Panc1 (cell line): ENCODE measurements at regions not wholly inside any gene's neighbourhood (a gene's known extent, or its start where the extent isn't known, plus 50 kb on each side); places are given as distances from the start of the nearest gene placed in this dataset.

Experiments used
- ATAC-seq: fragments of 200-7000 bp; cut with Tn5 transposase; 2 replicates; pipeline ENCODE4 v1.9.1; 2020; ENCODE audit warnings: mild to moderate bottlenecking, moderate library complexity
- BruUV-seq: library from RNA; stranded (reverse); fragments of 400-500 nt; replicated peaks from 2 replicates; lab custom pipeline; 2021; lab: Mats Ljungman, UMichigan
- CTCF ChIA-PET: fragments of 300-600 bp; sonication (Branson Sonifier 250); formaldehyde crosslinking; loops from one replicate; lab custom pipeline; 2022; ENCODE audit warnings: antibody characterized with exemption; lab: Charles Lee
- POLR2A ChIA-PET: fragments of 300-600 bp; sonication (Branson Sonifier 250); formaldehyde crosslinking; loops from one replicate; lab custom pipeline; 2022; ENCODE audit warnings: antibody characterized with exemption; lab: Charles Lee
- DNase-seq: peaks from one replicate; pipeline ENCODE4 v3.0.0-alpha.2; 2010; ENCODE audit warnings: low read depth, low spot score
- H3K27ac ChIP-seq: 2 replicates; pipeline ENCODE4 v1.5.1; 2011; ENCODE audit warnings: mild to moderate bottlenecking, low read length, inconsistent platforms
- H3K27me3 ChIP-seq: fragments of 200-500 bp; sonication (Bioruptor generic); 2 replicates; pipeline ENCODE4 v1.6.0; 2014; ENCODE audit warnings: low read length, inconsistent platforms; ENCODE audit not compliant: control insufficient read depth, insufficient read depth
- H3K36me3 ChIP-seq: fragments of 200-500 bp; sonication (Bioruptor generic); 2 replicates; pipeline ENCODE4 v1.5.1; 2014; ENCODE audit warnings: inconsistent platforms, mild to moderate bottlenecking, low read length, moderate library complexity; ENCODE audit not compliant: control insufficient read depth, insufficient read depth
- H3K4me1 ChIP-seq: 2 replicates; pipeline ENCODE4 v1.5.1; 2011; ENCODE audit warnings: inconsistent platforms, mild to moderate bottlenecking, low read length, moderate library complexity; ENCODE audit not compliant: control insufficient read depth, insufficient read depth
- H3K4me3 ChIP-seq, 2 experiments: 2 replicates each; pipeline ENCODE4 v1.5.1; 2011 to 2012; ENCODE audit warnings: low read depth in 2 of 2, low read length in 2 of 2, mild to moderate bottlenecking in 2 of 2, inconsistent platforms in 1 of 2, moderate library complexity in 1 of 2
- H3K9me3 ChIP-seq: fragments of 200-500 bp; sonication (Bioruptor generic); 2 replicates; pipeline ENCODE4 v1.5.1; 2014; ENCODE audit warnings: low read depth, mild to moderate bottlenecking, inconsistent platforms, low read length, moderate library complexity; ENCODE audit not compliant: control insufficient read depth, insufficient read depth
- CTCF ChIP-seq: fragments of 450-650 bp; IDR thresholded peaks from 2 replicates; pipeline ENCODE4 v1.5.1; 2017; ENCODE audit warnings: mild to moderate bottlenecking
- POLR2AphosphoS5 ChIP-seq: IDR thresholded peaks from 2 replicates; pipeline ENCODE4 v1.6.1; 2012; ENCODE audit warnings: mild to moderate bottlenecking, low read depth, low read length, moderate library complexity
- REST ChIP-seq, 2 experiments: IDR thresholded peaks; 2 replicates each; pipeline ENCODE4 v1.6.1; 2011 to 2012; ENCODE audit warnings: low read depth in 2 of 2, control low read depth in 1 of 2, low read length in 1 of 2, mild to moderate bottlenecking in 1 of 2, moderate library complexity in 1 of 2; ENCODE audit not compliant: insufficient read depth in 1 of 2
- SIN3A ChIP-seq: IDR thresholded peaks from 2 replicates; pipeline ENCODE4 v1.6.1; 2012; ENCODE audit warnings: low read depth, mild to moderate bottlenecking, low read length, moderate library complexity, borderline replicate concordance; ENCODE audit not compliant: insufficient read depth
- TCF7L2 ChIP-seq: IDR thresholded peaks from 2 replicates; pipeline ENCODE4 v1.6.1; 2011; ENCODE audit warnings: mild to moderate bottlenecking, low read depth, low read length, inconsistent platforms
- in situ Hi-C: cut with HindIII; loops from 2 replicates; pipeline ENCODE4 v1.10.0; 2016; ENCODE audit warnings: low sequenced_read_pairs, low pct_unique_long_range_greater_than_20kb
- intact Hi-C: fragments of 100-400 bp; cut with micrococcal nuclease; formaldehyde crosslinking; loops from one replicate; pipeline ENCODE4 v1.10.0; 2022; ENCODE audit not compliant: unreplicated experiment

DNA sequence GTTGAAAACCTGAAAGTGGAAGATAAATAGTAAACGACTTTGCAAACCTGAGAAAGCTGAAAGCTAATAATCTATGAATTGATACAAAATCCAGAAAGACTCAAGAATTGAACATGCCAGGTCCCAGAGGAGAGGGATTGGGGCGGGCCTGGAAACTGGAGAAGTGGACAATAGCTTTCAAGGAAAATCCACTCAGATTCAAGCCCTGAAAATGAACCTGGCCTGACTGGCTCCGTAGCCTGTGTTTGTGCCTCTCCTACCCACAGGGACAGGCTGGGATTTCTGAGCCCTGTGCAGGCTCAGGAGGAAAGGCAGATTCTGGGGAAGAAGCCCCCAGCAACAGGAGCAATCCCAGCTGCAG, 274.8 kb upstream of the HS6ST1 start:
- DNase-seq (no peak), ATAC-seq (no peak)
- BruUV-seq: no TSS peak
- Histone ChIP-seq H3K27ac (no peak overlapping the region), H3K4me1 (no peaks in the 10 kb centered on the region), H3K4me3 (no peak overlapping the region), H3K36me3 (no peaks in the 10 kb centered on the region), H3K27me3 (no peaks in the 10 kb centered on the region), H3K9me3 (no peaks in the 10 kb centered on the region)
- TF ChIP-seq CTCF: no peak
- TF ChIP-seq SIN3A: no peak
- TF ChIP-seq TCF7L2: no peak
- TF ChIP-seq POLR2AphosphoS5: no peak
- TF ChIP-seq REST (IDR thresholded peaks at IDR 0.05; ENCODE audit: insufficient read depth in 1 of 2, low read depth in 2 of 2, low read length in 1 of 2): no peak
- intact Hi-C loops: no loop called here
- ChIA-PET POLR2A (no interaction called here), CTCF (no interaction called here)
- in situ Hi-C loops: no loop called here

DNA sequence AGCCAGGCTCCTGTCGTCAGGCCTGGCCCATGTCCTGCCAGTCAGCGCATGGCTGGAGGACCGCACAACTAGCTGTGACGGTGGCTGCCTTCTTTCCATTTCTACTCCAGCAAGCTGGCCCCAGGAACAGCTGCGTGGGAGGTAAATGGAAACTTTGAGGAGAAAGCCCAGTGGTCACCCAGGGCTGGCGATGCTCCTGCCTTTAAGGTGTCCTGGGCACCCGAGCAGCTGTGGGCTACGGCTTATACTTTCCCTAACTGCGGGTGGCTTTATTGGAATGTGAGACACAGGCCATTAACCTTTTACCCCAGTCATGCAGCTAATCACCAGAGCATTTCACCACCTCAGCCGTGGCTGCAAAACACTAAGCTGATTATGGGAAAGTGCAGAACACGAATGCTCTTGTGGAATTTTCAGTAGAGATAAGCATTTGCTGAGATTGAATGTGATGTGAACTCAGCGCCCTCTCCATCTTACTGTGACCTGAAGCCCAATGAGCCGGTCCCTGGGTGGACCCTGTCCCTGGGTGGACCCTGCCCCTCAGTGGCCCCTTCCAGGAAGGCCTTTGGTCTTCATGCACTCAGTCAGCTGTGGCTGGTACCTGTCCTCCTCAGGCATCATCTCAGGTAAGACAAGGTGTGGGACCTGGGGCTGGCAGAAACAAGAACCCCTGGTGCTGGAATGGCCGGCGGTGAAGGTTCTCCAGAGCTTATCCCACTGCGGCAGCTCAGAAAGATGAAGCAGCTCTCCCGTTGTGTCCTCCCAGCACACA, 275.4 kb upstream of the HS6ST1 start:
- BruUV-seq: no TSS peak
- no peak for ATAC-seq

More for the DNA sequence above, 275.4 kb upstream of the HS6ST1 start:
- H3K4me1 ChIP-seq: no peaks in the 10 kb centered on the region
- no peaks in the 10 kb centered on the region for H3K9me3 ChIP-seq
- in situ Hi-C loops (no loop called here), intact Hi-C loops (no loop called here)
- no peaks in the 10 kb centered on the region for H3K27me3 ChIP-seq
- TF ChIP-seq REST (IDR thresholded peaks at IDR 0.05; ENCODE audit: insufficient read depth in 1 of 2, low read depth in 2 of 2, low read length in 1 of 2) (no peak), CTCF (no peak), POLR2AphosphoS5 (no peak), TCF7L2 (no peak)
- POLR2A ChIA-PET: no interaction called here
- no peak for DNase-seq
- H3K27ac ChIP-seq: no peak overlapping the region
- no peak overlapping the region for H3K4me3 ChIP-seq
- H3K36me3 ChIP-seq: no peaks in the 10 kb centered on the region
- CTCF ChIA-PET: no interaction called here
